Gastrocnemius medialis (tissue), 4 donors: ENCODE measurements at regions not wholly inside any gene's neighbourhood (a gene's known extent, or its start where the extent isn't known, plus 50 kb on each side); places are given as distances from the start of the nearest gene placed in this dataset.

Experiments
- POLR2A ChIP-seq, 2 donors: fragments of 450-650 bp; IDR thresholded peaks; one replicate each; pipeline ENCODE4 v1.6.1; 2017; ENCODE audit warnings: antibody characterized with exemption in 2 of 2, mild to moderate bottlenecking in 2 of 2, moderate library complexity in 2 of 2
- TF ChIP-seq, protein P1 (sequence below), 5 experiments: fragments of 450-650 bp in 3 of 5; fragments of 200-600 bp in 2 of 5; sonication (generic) in 2 of 5; IDR thresholded peaks in 4 of 5; conservative IDR thresholded peaks in 1 of 5; 1 replicate in 4 of 5; 2 replicates in 1 of 5; pipeline ENCODE4 v1.5.1; 2016 to 2019; ENCODE audit warnings: antibody characterized with exemption in 5 of 5, mild to moderate bottlenecking in 3 of 5, moderate library complexity in 3 of 5

DNA sequence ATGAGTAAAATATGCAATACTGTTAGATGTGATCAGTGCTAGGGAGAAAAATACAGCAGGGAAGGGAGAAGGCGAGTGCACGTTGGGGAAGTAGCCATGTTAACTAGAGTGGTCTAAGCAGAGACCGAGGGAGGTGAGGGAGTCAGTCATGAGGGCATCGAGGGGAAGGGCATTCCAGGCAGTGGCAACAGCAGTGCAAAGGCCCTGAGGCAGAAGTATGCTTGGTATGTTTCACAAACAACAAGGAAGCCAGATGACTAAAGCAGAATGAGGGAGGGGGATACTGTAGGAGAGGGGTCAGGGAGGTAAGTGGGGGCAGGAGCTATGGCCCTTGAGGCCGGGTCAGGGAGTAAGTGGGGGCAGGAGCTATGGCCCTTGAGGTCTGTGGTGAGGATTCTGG is 123.3 kb upstream of the BOD1 start:
- TF ChIP-seq POLR2A (IDR thresholded peaks at IDR 0.05): no peak
- TF ChIP-seq, protein P1, sequence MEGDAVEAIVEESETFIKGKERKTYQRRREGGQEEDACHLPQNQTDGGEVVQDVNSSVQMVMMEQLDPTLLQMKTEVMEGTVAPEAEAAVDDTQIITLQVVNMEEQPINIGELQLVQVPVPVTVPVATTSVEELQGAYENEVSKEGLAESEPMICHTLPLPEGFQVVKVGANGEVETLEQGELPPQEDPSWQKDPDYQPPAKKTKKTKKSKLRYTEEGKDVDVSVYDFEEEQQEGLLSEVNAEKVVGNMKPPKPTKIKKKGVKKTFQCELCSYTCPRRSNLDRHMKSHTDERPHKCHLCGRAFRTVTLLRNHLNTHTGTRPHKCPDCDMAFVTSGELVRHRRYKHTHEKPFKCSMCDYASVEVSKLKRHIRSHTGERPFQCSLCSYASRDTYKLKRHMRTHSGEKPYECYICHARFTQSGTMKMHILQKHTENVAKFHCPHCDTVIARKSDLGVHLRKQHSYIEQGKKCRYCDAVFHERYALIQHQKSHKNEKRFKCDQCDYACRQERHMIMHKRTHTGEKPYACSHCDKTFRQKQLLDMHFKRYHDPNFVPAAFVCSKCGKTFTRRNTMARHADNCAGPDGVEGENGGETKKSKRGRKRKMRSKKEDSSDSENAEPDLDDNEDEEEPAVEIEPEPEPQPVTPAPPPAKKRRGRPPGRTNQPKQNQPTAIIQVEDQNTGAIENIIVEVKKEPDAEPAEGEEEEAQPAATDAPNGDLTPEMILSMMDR (IDR thresholded peaks at IDR 0.05 in 4 of 5, conservative IDR thresholded peaks at IDR 0.05 in 1 of 5): no peak
